ENCODE measurements at regions not wholly inside any gene's neighbourhood (a gene's known extent, or its start where the extent isn't known, plus 50 kb on each side); places are given as distances from the start of the nearest gene placed in this dataset.
"Not testable (repeated sequence)": the region's sequence is repeated elsewhere in the genome, so short reads cannot be mapped to it uniquely, and the experiment has no call there.

DNA sequence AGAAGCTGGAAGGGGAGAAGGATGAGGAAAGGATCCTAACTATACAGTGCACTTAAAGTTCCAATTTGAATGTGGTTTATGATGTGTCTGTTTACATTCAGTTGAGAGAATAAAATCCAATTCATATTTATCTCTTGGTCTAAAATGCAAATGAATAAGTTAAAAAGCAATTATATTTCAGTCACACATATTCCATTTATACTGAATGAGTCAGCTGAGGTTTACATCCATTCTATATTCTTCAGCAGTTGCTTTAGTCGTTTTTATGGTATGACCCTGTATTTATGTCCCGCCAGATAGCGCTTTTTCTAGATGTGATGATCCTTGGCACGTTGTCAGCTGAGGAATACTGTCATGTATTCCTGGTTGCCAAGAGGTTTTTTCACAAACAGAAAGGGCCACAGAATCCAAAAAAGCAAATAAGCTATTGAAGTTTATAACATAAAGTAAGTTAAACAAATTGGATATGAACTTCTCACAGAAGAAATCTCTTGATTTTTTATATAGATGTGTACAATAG is 866.2 kb downstream of the NCAM2 start:
- H3K27me3 Mint-ChIP-seq, result peaks cover 6% of the 10 kb centered on the region

GRCh38 chr21:21897275-21897883 is 899.2 kb downstream of the NCAM2 start:
- no peaks in the 10 kb centered on the region for H3K4me1 Mint-ChIP-seq
- H3K4me3 Mint-ChIP-seq, result no peak overlapping the region
- no peak for DNase-seq
- no peak for ATAC-seq
- peaks cover 7 to 24% of the 10 kb centered on the region in 2 donors for H3K9me3 Mint-ChIP-seq
- H3K27me3 Mint-ChIP-seq, result no peaks in the 10 kb centered on the region
- H3K27ac Mint-ChIP-seq, result peak overlapping the region in 1 of 2 donors; percentile 2

More for the DNA sequence above, 866.2 kb downstream of the NCAM2 start:
- no peak for ATAC-seq
- Mint-ChIP-seq H3K4me3 (no peak overlapping the region), H3K9me3 (peaks cover 0 to 11% of the 10 kb centered on the region in 2 donors), H3K27ac (no peak overlapping the region), H3K4me1 (no peaks in the 10 kb centered on the region)
- DNase-seq, result no peak

GRCh38 chr21:21898801-21899200 is 900.6 kb downstream of the NCAM2 start:
- DNase-seq, result no peak
- H3K27ac Mint-ChIP-seq, result no peak overlapping the region
- H3K27me3 Mint-ChIP-seq, result no peaks in the 10 kb centered on the region
- H3K4me1 Mint-ChIP-seq, result no peaks in the 10 kb centered on the region
- ATAC-seq, result no peak
- H3K9me3 Mint-ChIP-seq, result peaks cover 0 to 19% of the 10 kb centered on the region in 2 donors
- H3K4me3 Mint-ChIP-seq, result no peak overlapping the region

GRCh38 chr21:21902416-21902815 is 904.2 kb downstream of the NCAM2 start:
- not testable (repeated sequence) for H3K4me3 Mint-ChIP-seq, DNase-seq, H3K27ac Mint-ChIP-seq, ATAC-seq, H3K27me3 Mint-ChIP-seq, H3K4me1 Mint-ChIP-seq
- peaks cover 0 to 11% of the 10 kb centered on the region in 2 donors for H3K9me3 Mint-ChIP-seq

GRCh38 chr21:21907271-21907670 is 909.1 kb downstream of the NCAM2 start:
- peaks cover 0 to 5% of the 10 kb centered on the region in 2 donors for H3K9me3 Mint-ChIP-seq
- DNase-seq (no peak), ATAC-seq (no peak)
- H3K4me1 Mint-ChIP-seq, result no peaks in the 10 kb centered on the region
- H3K27me3 Mint-ChIP-seq, result no peaks in the 10 kb centered on the region
- H3K27ac Mint-ChIP-seq, result no peak overlapping the region
- H3K4me3 Mint-ChIP-seq, result no peak overlapping the region

DNA sequence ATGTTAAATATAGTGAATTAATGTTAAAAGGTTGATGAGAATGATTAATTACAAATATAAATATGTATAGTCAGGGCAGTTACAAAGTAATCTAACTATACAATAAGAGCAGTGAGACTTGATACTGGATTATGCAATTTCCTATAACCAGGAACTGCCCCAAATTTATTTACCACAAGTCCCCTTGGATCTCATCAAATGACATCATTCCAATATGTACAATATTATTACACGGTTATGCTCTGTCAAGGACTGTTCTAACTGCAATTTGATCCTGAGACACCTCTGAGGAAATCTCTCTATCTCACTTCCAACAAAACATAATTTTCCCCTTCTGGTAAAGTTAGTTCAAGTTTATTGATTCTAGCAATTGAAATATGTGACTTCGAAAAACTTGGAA is 917.6 kb downstream of the NCAM2 start:
- Mint-ChIP-seq H3K27me3 (no peaks in the 10 kb centered on the region), H3K4me3 (no peak overlapping the region), H3K9me3 (no peaks in the 10 kb centered on the region), H3K27ac (no peak overlapping the region), H3K4me1 (no peaks in the 10 kb centered on the region)
- DNase-seq, result no peak
- ATAC-seq, result no peak

GRCh38 chr21:21921410-21922232 is 923.4 kb downstream of the NCAM2 start:
- Mint-ChIP-seq H3K4me3 (no peak overlapping the region), H3K27ac (no peak overlapping the region), H3K27me3 (peaks cover 9% of the 10 kb centered on the region), H3K9me3 (no peaks in the 10 kb centered on the region), H3K4me1 (no peaks in the 10 kb centered on the region)
- ATAC-seq, result no peak
- no peak for DNase-seq

DNA sequence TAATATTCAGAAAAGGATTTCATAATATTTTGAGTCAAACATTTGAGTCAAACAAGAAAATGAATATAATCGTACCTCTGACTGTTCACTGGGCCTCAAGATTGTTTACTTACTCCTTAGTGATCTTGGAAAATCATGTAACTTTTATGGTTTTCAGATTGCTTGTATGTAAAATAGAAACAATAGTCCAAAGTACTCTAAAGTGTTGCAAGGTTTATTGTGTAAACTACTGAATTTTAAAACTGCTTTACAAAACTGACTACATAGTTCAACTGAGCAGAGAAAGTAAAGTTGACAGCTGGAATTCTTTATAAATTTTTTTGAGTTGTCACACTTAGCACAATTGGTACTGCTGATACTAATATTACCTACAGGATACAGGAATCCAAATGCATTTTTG is 931.0 kb downstream of the NCAM2 start:
- Mint-ChIP-seq H3K27ac (no peak overlapping the region), H3K4me1 (no peaks in the 10 kb centered on the region), H3K4me3 (no peak overlapping the region), H3K27me3 (no peaks in the 10 kb centered on the region), H3K9me3 (no peaks in the 10 kb centered on the region)
- no peak for ATAC-seq
- no peak for DNase-seq

- Mint-ChIP-seq H3K4me1 (no peaks in the 10 kb centered on the region), H3K27ac (no peak overlapping the region), H3K9me3 (no peaks in the 10 kb centered on the region), H3K27me3 (no peaks in the 10 kb centered on the region), H3K4me3 (no peak overlapping the region)
- DNase-seq (no peak), ATAC-seq (no peak)
These were observed 931.6 kb downstream of the NCAM2 start for GRCh38 chr21:21929789-21930188.

DNA sequence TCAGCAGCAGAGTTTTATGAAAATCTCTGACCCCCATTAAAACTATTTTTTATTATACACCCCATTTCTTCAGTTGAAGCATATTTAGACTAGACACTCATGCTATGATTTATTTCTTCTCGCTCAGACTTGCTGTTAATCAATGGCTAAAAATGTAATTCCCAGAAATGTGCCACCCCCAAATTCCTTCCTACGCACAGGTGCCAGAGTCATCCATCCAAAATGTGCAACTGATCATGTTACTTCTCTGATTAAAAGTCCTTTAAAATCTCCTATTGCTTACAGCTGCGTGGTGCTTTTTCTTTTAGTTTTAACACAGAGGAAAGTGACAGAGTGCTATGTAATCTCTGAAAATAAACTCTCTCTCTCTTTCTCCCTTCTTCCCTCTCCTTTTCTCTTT is 954.4 kb downstream of the NCAM2 start:
- Mint-ChIP-seq H3K4me1 (no peaks in the 10 kb centered on the region), H3K27me3 (no peaks in the 10 kb centered on the region), H3K9me3 (peaks cover 6 to 14% of the 10 kb centered on the region in 2 donors), H3K4me3 (no peak overlapping the region), H3K27ac (no peak overlapping the region)
- DNase-seq (no peak), ATAC-seq (no peak)

DNA sequence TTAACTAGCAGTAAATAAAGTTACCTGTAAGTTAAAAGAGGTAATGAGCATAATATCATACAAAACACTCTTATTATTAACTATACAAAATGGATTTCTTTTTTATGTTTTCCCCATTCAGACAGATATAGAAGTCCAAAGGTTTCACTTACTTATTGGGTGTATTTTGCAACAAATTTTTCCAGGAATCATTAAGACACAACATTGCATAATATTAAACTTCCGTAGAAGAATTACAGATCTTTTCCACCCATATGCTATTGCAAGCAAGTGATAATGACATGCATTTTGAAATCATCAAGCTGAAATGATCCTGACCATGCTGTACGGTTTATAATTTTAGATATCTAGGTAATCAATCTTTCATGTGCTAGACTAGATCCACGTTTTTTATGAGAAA is 957.0 kb downstream of the NCAM2 start:
- DNase-seq (no peak), ATAC-seq (no peak)
- H3K9me3 Mint-ChIP-seq, result peaks cover 3 to 4% of the 10 kb centered on the region in 2 donors
- no peaks in the 10 kb centered on the region for H3K27me3 Mint-ChIP-seq
- no peak overlapping the region for H3K27ac Mint-ChIP-seq
- no peaks in the 10 kb centered on the region for H3K4me1 Mint-ChIP-seq
- no peak overlapping the region for H3K4me3 Mint-ChIP-seq

GRCh38 chr21:21957490-21957889 is 959.3 kb downstream of the NCAM2 start:
- Mint-ChIP-seq H3K27ac (no peak overlapping the region), H3K4me1 (no peaks in the 10 kb centered on the region)

GRCh38 chr21:21963911-21964310 is 965.7 kb downstream of the NCAM2 start:
- Mint-ChIP-seq H3K27me3 (no peaks in the 10 kb centered on the region), H3K4me1 (no peaks in the 10 kb centered on the region), H3K4me3 (no peak overlapping the region), H3K27ac (no peak overlapping the region), H3K9me3 (peaks cover 0 to 26% of the 10 kb centered on the region in 2 donors)
- DNase-seq (no peak), ATAC-seq (no peak)

More at GRCh38 chr21:21957490-21957889, 959.3 kb downstream of the NCAM2 start:
- Mint-ChIP-seq H3K4me3 (no peak overlapping the region), H3K27me3 (no peaks in the 10 kb centered on the region), H3K9me3 (no peaks in the 10 kb centered on the region)
- ATAC-seq (no peak), DNase-seq (no peak)

GRCh38 chr21:21968810-21969209 is 970.6 kb downstream of the NCAM2 start:
- Mint-ChIP-seq H3K27me3 (no peaks in the 10 kb centered on the region), H3K4me3 (no peak overlapping the region), H3K4me1 (no peaks in the 10 kb centered on the region), H3K9me3 (peaks cover 0 to 17% of the 10 kb centered on the region in 2 donors), H3K27ac (no peak overlapping the region)
- ATAC-seq (no peak), DNase-seq (no peak)

DNA sequence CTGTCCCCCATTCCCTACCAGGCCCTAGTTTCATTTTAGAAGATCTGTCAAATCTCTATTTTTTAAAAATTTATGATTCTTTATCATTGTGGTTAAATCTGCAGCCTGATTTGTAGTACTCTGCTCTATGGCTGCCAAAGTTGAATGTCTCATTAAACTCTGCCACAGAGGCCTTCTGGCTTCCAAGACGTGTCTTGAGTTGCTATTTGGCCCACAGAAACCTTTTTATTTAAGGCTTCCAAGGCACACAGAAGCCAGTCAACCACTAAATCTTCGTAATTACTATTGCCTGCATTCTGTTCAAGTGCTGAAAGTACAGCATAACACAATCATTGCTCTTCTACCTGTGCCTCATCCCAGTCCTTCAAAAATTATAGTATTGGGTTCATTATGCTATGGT is 971.0 kb downstream of the NCAM2 start:
- H3K27ac Mint-ChIP-seq, result no peak overlapping the region
- no peaks in the 10 kb centered on the region for H3K27me3 Mint-ChIP-seq
- H3K9me3 Mint-ChIP-seq, result peaks cover 0 to 16% of the 10 kb centered on the region in 2 donors
- no peaks in the 10 kb centered on the region for H3K4me1 Mint-ChIP-seq
- ATAC-seq, result no peak
- DNase-seq, result no peak
- H3K4me3 Mint-ChIP-seq, result no peak overlapping the region

DNA sequence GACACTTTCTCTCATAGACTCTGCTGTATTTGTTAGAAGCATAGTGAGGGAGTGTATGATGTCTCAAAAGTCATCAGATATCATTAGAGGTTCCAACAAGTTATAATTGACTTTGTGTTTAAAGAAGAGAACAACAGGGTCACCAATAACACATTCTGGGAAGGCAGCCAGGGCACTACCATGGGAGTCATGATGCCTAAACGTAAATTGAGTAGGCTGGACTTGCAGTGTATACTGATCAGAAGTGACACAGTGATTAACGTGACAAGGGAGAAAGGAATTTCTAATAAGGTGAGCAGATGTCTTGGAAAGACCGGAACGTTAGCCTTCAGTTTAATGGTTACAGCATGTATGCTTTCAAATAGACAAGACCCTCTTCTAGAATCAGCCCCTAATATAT is 973.2 kb downstream of the NCAM2 start:
- DNase-seq, result no peak
- no peaks in the 10 kb centered on the region for H3K27me3 Mint-ChIP-seq
- H3K9me3 Mint-ChIP-seq, result peaks cover 5 to 7% of the 10 kb centered on the region in 2 donors
- H3K27ac Mint-ChIP-seq, result no peak overlapping the region
- ATAC-seq, result no peak
- no peak overlapping the region for H3K4me3 Mint-ChIP-seq
- no peaks in the 10 kb centered on the region for H3K4me1 Mint-ChIP-seq

Measured in stimulated activated naive CD8-positive, alpha-beta T cell treated with anti-CD3 and anti-CD28 coated beads, Interleukin-15, amount 100 ng/mL, for 72 hours (primary cell).